Osteoblast (primary cell): ENCODE measurements at regions not wholly inside any gene's neighbourhood (a gene's known extent, or its start where the extent isn't known, plus 50 kb on each side); places are given as distances from the start of the nearest gene placed in this dataset.

Experiments
- DNase-seq: peaks from one replicate; pipeline ENCODE4 v3.0.0; 2011; ENCODE audit warnings: low spot score, mixed read lengths; ENCODE audit not compliant: insufficient read length; ENCODE audit errors: missing footprints
- H2AFZ ChIP-seq: 2 replicates; pipeline ENCODE4 v1.6.0; 2011; ENCODE audit warnings: mild to moderate bottlenecking, low read length
- H3K27ac ChIP-seq: 2 replicates; pipeline ENCODE4 v1.5.1; 2011; ENCODE audit warnings: mild to moderate bottlenecking, low read depth, low read length, moderate library complexity
- H3K27me3 ChIP-seq: 2 replicates; pipeline ENCODE4 v1.6.0; 2012; ENCODE audit warnings: mild to moderate bottlenecking, control low read depth, inconsistent platforms, low read length, moderate library complexity; ENCODE audit not compliant: insufficient read depth
- H3K36me3 ChIP-seq: 2 replicates; pipeline ENCODE4 v1.5.1; 2011; ENCODE audit warnings: mild to moderate bottlenecking, low read length, control low read depth, moderate library complexity; ENCODE audit not compliant: insufficient read depth
- H3K4me1 ChIP-seq: 2 replicates; pipeline ENCODE4 v1.5.1; 2011; ENCODE audit warnings: mild to moderate bottlenecking, low read length, control low read depth, moderate library complexity; ENCODE audit not compliant: insufficient read depth
- H3K4me2 ChIP-seq: 2 replicates; pipeline ENCODE4 v1.6.0; 2011; ENCODE audit warnings: mild to moderate bottlenecking, low read length; ENCODE audit not compliant: insufficient read depth
- H3K4me3 ChIP-seq: fragments of 200-600 bp; sonication (generic); 3 replicates; pipeline ENCODE4 v1.5.1; 2012; ENCODE audit warnings: mild to moderate bottlenecking, low read length, inconsistent platforms; ENCODE audit not compliant: insufficient read depth
- H3K79me2 ChIP-seq: 2 replicates; pipeline ENCODE4 v1.6.0; 2012; ENCODE audit warnings: mild to moderate bottlenecking, low read length, control low read depth, inconsistent platforms; ENCODE audit not compliant: insufficient read depth
- H3K9me3 ChIP-seq: 2 replicates; pipeline ENCODE4 v1.5.1; 2011; ENCODE audit warnings: low read depth, low read length, control low read depth
- H4K20me1 ChIP-seq: 2 replicates; pipeline ENCODE4 v1.6.0; 2012; ENCODE audit warnings: mild to moderate bottlenecking, low read length, control low read depth; ENCODE audit not compliant: insufficient read depth
- TF ChIP-seq, protein P1 (sequence below): IDR thresholded peaks from 2 replicates; pipeline ENCODE4 v1.5.1; 2011; ENCODE audit warnings: mild to moderate bottlenecking, low read depth, low read length, moderate library complexity; ENCODE audit errors: extremely low read depth

DNA sequence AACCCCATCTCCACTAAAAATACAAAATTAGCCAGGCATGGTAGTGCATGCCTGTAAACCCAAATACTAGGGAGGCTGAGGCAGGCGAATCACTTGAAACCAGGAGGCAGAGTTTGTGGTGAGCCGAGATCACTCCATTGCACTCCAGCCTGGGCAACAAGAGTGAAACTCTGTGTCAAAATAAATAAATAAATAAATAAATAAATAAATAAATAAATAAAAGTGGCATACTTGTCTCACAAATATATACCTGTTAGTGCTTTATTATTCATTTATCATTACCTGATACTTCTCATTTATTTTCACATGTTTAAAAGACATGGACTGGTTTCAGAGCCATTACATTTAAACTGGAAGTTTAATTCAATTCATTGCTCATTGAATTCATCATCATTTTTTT is 491.4 kb upstream of the CDH7 start:
- H3K4me1 ChIP-seq: no peaks in the 10 kb centered on the region
- H3K9me3 ChIP-seq: peaks cover 5% of the 10 kb centered on the region

DNA sequence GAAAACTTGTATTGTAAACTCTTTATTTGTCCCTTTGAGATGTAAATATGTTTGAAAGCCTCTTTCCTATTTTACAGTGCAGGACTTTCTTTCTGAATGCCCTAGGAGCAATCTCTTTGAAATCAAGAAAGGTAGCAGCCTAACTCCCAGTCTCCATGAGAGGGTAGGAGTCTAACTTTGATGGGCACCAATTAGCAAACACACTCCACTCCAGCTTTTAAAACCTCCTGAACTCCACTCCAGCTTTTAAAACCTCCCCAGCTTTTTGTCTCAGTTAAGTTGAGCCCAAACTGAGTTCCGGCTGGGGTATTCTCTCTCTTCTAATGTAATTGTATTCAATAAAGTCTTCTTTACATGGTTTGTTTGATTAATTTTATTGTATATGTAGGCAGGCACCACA is 493.7 kb upstream of the CDH7 start:
- Histone ChIP-seq H3K4me3 (no peak overlapping the region), H3K79me2 (no peaks in the 10 kb centered on the region), H3K4me2 (no peak overlapping the region), H3K36me3 (no peaks in the 10 kb centered on the region), H3K9me3 (peaks cover 2% of the 10 kb centered on the region), H3K27ac (no peak overlapping the region), H3K4me1 (no peaks in the 10 kb centered on the region), H2AFZ (no peak overlapping the region), H3K27me3 (no peaks in the 10 kb centered on the region), H4K20me1 (no peaks in the 10 kb centered on the region)
- TF ChIP-seq, protein P1, sequence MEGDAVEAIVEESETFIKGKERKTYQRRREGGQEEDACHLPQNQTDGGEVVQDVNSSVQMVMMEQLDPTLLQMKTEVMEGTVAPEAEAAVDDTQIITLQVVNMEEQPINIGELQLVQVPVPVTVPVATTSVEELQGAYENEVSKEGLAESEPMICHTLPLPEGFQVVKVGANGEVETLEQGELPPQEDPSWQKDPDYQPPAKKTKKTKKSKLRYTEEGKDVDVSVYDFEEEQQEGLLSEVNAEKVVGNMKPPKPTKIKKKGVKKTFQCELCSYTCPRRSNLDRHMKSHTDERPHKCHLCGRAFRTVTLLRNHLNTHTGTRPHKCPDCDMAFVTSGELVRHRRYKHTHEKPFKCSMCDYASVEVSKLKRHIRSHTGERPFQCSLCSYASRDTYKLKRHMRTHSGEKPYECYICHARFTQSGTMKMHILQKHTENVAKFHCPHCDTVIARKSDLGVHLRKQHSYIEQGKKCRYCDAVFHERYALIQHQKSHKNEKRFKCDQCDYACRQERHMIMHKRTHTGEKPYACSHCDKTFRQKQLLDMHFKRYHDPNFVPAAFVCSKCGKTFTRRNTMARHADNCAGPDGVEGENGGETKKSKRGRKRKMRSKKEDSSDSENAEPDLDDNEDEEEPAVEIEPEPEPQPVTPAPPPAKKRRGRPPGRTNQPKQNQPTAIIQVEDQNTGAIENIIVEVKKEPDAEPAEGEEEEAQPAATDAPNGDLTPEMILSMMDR: no peak
- DNase-seq: peak; percentile 4

More for the DNA sequence above, 491.4 kb upstream of the CDH7 start:
- Histone ChIP-seq H2AFZ (no peak overlapping the region), H3K36me3 (no peaks in the 10 kb centered on the region), H3K27me3 (no peaks in the 10 kb centered on the region), H3K4me2 (no peak overlapping the region), H4K20me1 (no peaks in the 10 kb centered on the region), H3K4me3 (no peak overlapping the region), H3K79me2 (no peaks in the 10 kb centered on the region), H3K27ac (no peak overlapping the region)
- TF ChIP-seq, protein P1: no peak
- DNase-seq: no peak

DNA sequence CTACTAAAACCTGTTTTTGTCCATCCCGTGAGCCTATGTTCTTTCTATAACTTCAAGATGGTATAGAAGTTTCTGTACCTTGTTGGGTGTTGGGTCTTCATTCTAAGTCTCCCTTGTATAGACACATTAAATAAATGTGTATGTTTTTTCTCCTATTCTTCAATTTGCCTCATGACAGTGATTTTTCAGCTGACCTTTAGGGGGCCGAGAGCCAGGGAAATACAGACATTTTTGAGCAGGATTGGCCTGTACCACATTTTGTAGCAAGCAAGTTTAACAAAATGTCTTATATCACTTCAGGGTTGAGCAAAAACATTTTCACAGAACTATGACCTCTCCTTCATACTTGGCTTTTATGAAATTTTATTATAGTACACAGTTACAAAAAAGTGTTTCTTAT is 495.4 kb upstream of the CDH7 start:
- Histone ChIP-seq H3K4me3 (no peak overlapping the region), H4K20me1 (no peaks in the 10 kb centered on the region), H3K36me3 (no peaks in the 10 kb centered on the region), H3K79me2 (no peaks in the 10 kb centered on the region), H3K4me2 (no peak overlapping the region), H3K9me3 (peaks cover 2% of the 10 kb centered on the region), H3K27me3 (no peaks in the 10 kb centered on the region), H2AFZ (no peak overlapping the region), H3K4me1 (no peaks in the 10 kb centered on the region), H3K27ac (no peak overlapping the region)
- TF ChIP-seq, protein P1: no peak
- DNase-seq: no peak

DNA sequence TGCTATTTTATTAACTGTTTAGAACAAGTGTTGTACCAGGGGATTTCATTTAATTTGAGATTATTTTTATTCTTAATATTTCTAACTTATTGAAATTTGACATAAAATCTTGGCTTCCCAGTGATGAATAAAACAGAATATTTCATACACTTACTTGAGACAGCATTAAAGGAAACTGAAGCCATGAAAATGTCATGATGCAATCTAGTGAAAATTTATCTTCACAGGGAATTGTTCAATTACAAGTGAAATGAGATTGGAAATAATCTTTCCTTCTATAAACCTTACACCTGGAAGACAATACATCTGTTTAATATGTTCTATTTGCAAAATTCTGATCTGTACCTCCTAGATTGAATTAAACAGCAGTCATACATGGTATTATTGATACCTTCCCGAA is 511.0 kb upstream of the CDH7 start:
- TF ChIP-seq, protein P1: no peak
- DNase-seq: no peak
- no peak overlapping the region for H2AFZ ChIP-seq
- H3K9me3 ChIP-seq: peaks cover 4% of the 10 kb centered on the region
- no peaks in the 10 kb centered on the region for H3K4me1 ChIP-seq
- no peaks in the 10 kb centered on the region for H3K79me2 ChIP-seq
- no peak overlapping the region for H3K4me2 ChIP-seq
- H3K27ac ChIP-seq: no peak overlapping the region
- H3K4me3 ChIP-seq: no peak overlapping the region
- H3K36me3 ChIP-seq: no peaks in the 10 kb centered on the region
- H4K20me1 ChIP-seq: no peaks in the 10 kb centered on the region
- H3K27me3 ChIP-seq: no peaks in the 10 kb centered on the region
